MCF 10A (cell line): ENCODE measurements at regions not wholly inside any gene's neighbourhood (a gene's known extent, or its start where the extent isn't known, plus 50 kb on each side); places are given as distances from the start of the nearest gene placed in this dataset.
A peak's percentile ranks its signal among the peaks of the same experiment; 100 is the strongest.
"Not testable (repeated sequence)": the region's sequence is repeated elsewhere in the genome, so short reads cannot be mapped to it uniquely, and the experiment has no call there.

Source experiments
- BruUV-seq: library from RNA; stranded (reverse); fragments of 400-500 nt; replicated peaks from 2 replicates; lab custom pipeline; 2021; lab: Mats Ljungman, UMichigan
- CTCF ChIA-PET: fragments of 300-600 bp; sonication (Branson Sonifier 250); formaldehyde crosslinking; extraction: SDS; loops from one replicate; lab custom pipeline; 2021; ENCODE audit warnings: antibody characterized with exemption, inconsistent platforms; lab: Yijun Ruan, JAX
- POLR2A ChIA-PET: fragments of 300-600, 350-650 bp; sonication (Branson Sonifier 250); formaldehyde crosslinking; extraction: SDS; loops from one replicate; lab custom pipeline; 2020; ENCODE audit warnings: antibody characterized with exemption, inconsistent platforms; lab: Yijun Ruan, JAX
- DNase-seq: peaks from one replicate; pipeline ENCODE4 v3.0.0-alpha.2; 2018; ENCODE audit not compliant: unreplicated experiment
- H3K27ac Mint-ChIP-seq: one replicate; pipeline ENCODE4 v1.8.0; 2022; ENCODE audit warnings: mild to moderate bottlenecking, low read depth, mixed read lengths; ENCODE audit not compliant: unreplicated experiment
- H3K27me3 Mint-ChIP-seq: one replicate; pipeline ENCODE4 v1.8.0; 2022; ENCODE audit warnings: mixed read lengths; ENCODE audit not compliant: insufficient read depth, unreplicated experiment
- H3K36me3 Mint-ChIP-seq: one replicate; pipeline ENCODE4 v1.8.0; 2022; ENCODE audit warnings: mild to moderate bottlenecking, moderate library complexity, mixed read lengths; ENCODE audit not compliant: insufficient read depth, unreplicated experiment
- H3K4me1 Mint-ChIP-seq: one replicate; pipeline ENCODE4 v1.8.0; 2022; ENCODE audit warnings: mixed read lengths; ENCODE audit not compliant: insufficient read depth, unreplicated experiment
- H3K4me3 Mint-ChIP-seq: one replicate; pipeline ENCODE4 v1.8.0; 2022; ENCODE audit warnings: mild to moderate bottlenecking, moderate library complexity, mixed read lengths; ENCODE audit not compliant: unreplicated experiment
- H3K9me3 Mint-ChIP-seq: one replicate; pipeline ENCODE4 v1.8.0; 2022; ENCODE audit warnings: mixed read lengths; ENCODE audit not compliant: unreplicated experiment
- intact Hi-C: fragments of 100-400 bp; cut with micrococcal nuclease; formaldehyde crosslinking; loops from 2 replicates; pipeline ENCODE4 v1.14.1; 2022
- TF ChIP-seq, protein P1 (sequence below): fragments of 200-600 bp; IDR thresholded peaks from one replicate; pipeline ENCODE4 v1.8.0; 2022; ENCODE audit warnings: antibody characterized with exemption, mild to moderate bottlenecking; ENCODE audit not compliant: unreplicated experiment

DNA sequence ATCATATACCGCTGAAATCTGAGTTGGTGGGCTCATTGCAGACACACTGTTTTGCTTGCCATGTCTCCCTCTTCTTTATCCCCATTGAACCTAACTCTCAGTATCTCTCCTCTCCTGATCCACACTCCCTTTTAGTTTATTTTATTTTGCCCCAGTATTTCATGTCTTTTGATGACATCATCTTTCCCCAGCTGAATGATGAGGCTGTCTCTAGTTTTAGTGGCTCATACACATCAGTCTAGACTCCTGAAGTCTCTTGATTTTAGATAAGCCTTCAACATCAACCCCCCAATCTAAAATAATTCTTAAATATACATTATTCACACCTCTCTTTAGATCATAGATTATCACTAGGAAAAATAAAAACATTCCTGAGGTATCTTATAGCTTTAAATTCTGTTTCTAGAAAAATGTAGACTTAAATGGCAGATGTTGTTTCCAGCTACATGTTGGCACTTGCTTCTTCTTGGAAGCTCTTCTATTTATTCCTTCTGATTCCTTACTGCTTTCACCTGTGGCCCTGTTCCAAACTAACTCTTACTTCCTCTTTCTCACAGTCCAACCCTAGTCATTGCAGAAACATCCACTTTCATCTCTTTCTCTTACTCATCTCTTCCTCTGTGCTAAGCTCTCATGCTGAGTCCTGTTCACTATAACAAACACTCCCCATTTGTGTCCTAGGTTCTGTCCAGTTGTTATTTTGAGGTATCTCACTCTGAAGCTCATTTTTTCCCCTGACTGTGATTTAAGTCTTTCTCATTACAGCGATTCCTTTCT lies 191.9 kb upstream of the SLC35B3 start:
- Mint-ChIP-seq H3K27me3 (no peaks in the 10 kb centered on the region), H3K36me3 (no peaks in the 10 kb centered on the region), H3K27ac (no peak overlapping the region), H3K4me1 (no peaks in the 10 kb centered on the region), H3K4me3 (no peak overlapping the region), H3K9me3 (no peaks in the 10 kb centered on the region)
- no TSS peak for BruUV-seq
- peak; percentile 94 for DNase-seq
- TF ChIP-seq, protein P1, sequence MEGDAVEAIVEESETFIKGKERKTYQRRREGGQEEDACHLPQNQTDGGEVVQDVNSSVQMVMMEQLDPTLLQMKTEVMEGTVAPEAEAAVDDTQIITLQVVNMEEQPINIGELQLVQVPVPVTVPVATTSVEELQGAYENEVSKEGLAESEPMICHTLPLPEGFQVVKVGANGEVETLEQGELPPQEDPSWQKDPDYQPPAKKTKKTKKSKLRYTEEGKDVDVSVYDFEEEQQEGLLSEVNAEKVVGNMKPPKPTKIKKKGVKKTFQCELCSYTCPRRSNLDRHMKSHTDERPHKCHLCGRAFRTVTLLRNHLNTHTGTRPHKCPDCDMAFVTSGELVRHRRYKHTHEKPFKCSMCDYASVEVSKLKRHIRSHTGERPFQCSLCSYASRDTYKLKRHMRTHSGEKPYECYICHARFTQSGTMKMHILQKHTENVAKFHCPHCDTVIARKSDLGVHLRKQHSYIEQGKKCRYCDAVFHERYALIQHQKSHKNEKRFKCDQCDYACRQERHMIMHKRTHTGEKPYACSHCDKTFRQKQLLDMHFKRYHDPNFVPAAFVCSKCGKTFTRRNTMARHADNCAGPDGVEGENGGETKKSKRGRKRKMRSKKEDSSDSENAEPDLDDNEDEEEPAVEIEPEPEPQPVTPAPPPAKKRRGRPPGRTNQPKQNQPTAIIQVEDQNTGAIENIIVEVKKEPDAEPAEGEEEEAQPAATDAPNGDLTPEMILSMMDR = no peak
- intact Hi-C loops = loop anchor here (5.0 kb wide), 1 partner anchor 70 kb away; no protein-coding TSS in a partner anchor
- POLR2A ChIA-PET = interaction anchor here (0.5 to 1.8 kb wide), 16 partner anchors 9 to 1802 kb away, joined by 3 to 9 read pairs (median 3); partner anchors contain the start of gene TFAP2A
- CTCF ChIA-PET = interaction anchor here (0.6 to 2.0 kb wide), 6 partner anchors 10 to 1817 kb away, joined by 3 to 7 read pairs (median 4); no protein-coding TSS in a partner anchor

DNA sequence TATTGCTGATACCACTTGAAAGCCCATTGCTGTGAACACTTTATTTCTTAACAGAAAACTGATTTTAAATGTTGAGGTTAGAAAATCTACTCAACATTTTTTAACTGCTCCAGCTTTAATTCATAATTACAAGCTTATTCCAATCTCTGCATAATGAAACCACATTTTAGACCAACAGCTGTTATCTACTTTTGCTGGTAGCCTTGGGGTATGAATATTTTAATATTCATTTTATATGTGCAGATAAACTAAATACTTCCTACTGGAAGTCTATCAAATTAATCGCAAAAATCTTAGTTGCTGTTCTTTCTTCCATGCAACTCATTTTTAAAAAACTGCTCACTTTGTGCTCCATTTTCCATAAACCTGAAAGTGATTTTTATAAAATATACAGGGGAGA lies 189.3 kb upstream of the SLC35B3 start:
- no TSS peak for BruUV-seq
- H3K4me1 Mint-ChIP-seq = no peaks in the 10 kb centered on the region
- H3K27me3 Mint-ChIP-seq = no peaks in the 10 kb centered on the region
- no peak for DNase-seq
- CTCF ChIA-PET = no interaction called here
- no peak overlapping the region for H3K4me3 Mint-ChIP-seq
- no peak overlapping the region for H3K27ac Mint-ChIP-seq
- intact Hi-C loops = loop anchor here (5.0 kb wide), 1 partner anchor 67 kb away; no protein-coding TSS in a partner anchor
- POLR2A ChIA-PET = interaction anchor here (0.6 kb wide), 1 partner anchor 1808 kb away, joined by 4 read pairs; no protein-coding TSS in a partner anchor
- H3K36me3 Mint-ChIP-seq = no peaks in the 10 kb centered on the region
- TF ChIP-seq, protein P1 = no peak
- H3K9me3 Mint-ChIP-seq = no peaks in the 10 kb centered on the region

DNA sequence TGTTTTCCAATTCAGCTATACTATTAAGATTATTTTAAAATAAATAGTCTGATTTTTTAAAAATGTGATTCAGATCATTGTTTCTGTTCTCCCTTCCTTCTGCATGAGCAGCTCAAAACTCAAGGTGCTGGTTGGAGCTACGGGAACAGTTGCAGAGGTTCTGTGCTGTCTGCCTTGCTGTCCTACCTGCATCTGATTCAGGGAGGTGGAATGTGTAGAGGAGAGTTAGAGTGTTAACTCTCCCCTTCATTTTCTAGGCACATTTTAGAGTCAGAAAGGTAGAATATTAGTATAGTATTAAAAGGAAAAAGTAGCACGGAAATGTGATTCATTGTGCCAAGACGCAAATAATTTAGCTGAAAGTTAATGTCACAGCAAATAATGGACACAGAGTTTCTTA lies 188.1 kb upstream of the SLC35B3 start:
- intact Hi-C loops = no loop called here
- Mint-ChIP-seq H3K36me3 (no peaks in the 10 kb centered on the region), H3K27ac (no peak overlapping the region), H3K9me3 (no peaks in the 10 kb centered on the region), H3K4me3 (no peak overlapping the region), H3K27me3 (no peaks in the 10 kb centered on the region), H3K4me1 (no peaks in the 10 kb centered on the region)
- CTCF ChIA-PET = interaction anchor here (0.8 kb wide), 1 partner anchor 124 kb away, joined by 4 read pairs; no protein-coding TSS in a partner anchor
- no peak for DNase-seq
- no TSS peak for BruUV-seq
- TF ChIP-seq, protein P1 = no peak
- POLR2A ChIA-PET = interaction anchor here (0.6 to 1.3 kb wide), 5 partner anchors 10 to 1806 kb away, joined by 3 to 4 read pairs (median 4); no protein-coding TSS in a partner anchor

DNA sequence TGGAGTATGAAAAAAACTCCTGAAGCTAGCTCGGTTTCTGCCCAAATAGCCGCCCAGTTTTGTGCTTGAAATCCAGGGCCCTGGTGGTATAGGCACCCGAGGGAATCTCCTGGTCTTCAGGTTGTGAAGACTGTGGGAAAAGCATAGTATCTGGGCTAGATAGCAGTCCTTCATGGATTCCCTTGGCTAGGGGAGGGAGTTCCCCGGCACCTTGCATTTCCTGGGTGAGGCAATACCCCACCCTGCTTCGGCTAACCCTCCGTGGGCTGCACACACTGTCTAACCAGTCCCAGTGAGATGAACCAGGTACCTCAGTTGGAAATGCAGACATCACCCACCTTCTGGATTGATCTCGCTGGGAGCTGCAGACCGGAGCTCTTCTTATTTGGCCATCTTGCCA lies 184.5 kb upstream of the SLC35B3 start:
- intact Hi-C loops = no loop called here
- DNase-seq = no peak
- Mint-ChIP-seq H3K27ac (no peak overlapping the region), H3K4me1 (no peaks in the 10 kb centered on the region), H3K36me3 (no peaks in the 10 kb centered on the region), H3K9me3 (no peaks in the 10 kb centered on the region), H3K4me3 (no peak overlapping the region), H3K27me3 (no peaks in the 10 kb centered on the region)
- TF ChIP-seq, protein P1 = no peak
- no TSS peak for BruUV-seq
- ChIA-PET CTCF (no interaction called here), POLR2A (interaction anchor here (0.7 kb wide), 1 partner anchor 437 kb away, joined by 3 read pairs; no protein-coding TSS in a partner anchor)

DNA sequence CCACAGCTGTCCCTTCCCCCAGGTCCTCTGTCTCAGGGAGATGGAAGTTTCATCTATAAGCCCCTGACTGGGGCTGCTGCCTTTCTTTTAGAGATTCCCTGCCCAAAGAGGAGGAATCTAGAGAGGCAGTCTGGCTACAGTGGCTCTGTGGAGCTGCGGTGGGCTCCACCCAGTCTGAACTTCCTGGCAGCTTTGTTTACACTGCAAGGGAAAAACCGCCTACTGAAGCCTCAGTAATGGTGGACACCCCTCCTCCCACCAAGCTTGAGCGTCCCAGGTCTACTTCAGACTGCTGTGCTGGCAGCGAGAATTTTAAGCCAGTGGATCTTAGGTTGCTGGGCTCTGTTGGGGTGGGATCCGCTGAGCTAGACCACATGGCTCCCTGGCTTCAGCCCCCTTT lies 184.1 kb upstream of the SLC35B3 start:
- H3K9me3 Mint-ChIP-seq, H3K36me3 Mint-ChIP-seq, H3K27ac Mint-ChIP-seq, H3K27me3 Mint-ChIP-seq, H3K4me1 Mint-ChIP-seq, intact Hi-C loops, BruUV-seq, H3K4me3 Mint-ChIP-seq, CTCF ChIA-PET, DNase-seq: not testable (repeated sequence)
- POLR2A ChIA-PET = interaction anchor here (0.7 kb wide), 1 partner anchor 438 kb away, joined by 3 read pairs; no protein-coding TSS in a partner anchor
